SU-DHL-6 (cell line): ENCODE measurements at regions not wholly inside any gene's neighbourhood (a gene's known extent, or its start where the extent isn't known, plus 50 kb on each side); places are given as distances from the start of the nearest gene placed in this dataset.

Experiments used
- EZH2phosphoT487 ChIP-seq: fragments of 200-600 bp; sonication (generic), shearing (Covaris generic); conservative IDR thresholded peaks from 2 replicates; pipeline ENCODE4 v1.6.1; 2018; ENCODE audit warnings: mild to moderate bottlenecking, antibody characterized with exemption, low read length, moderate library complexity, mixed read lengths
- TF ChIP-seq, protein P1 (sequence below): fragments of 200-600 bp; sonication (generic); IDR thresholded peaks from one replicate; pipeline ENCODE4 v1.5.1; 2017; ENCODE audit warnings: antibody characterized with exemption, mild to moderate bottlenecking, low read length, moderate library complexity; ENCODE audit not compliant: insufficient read depth, poor library complexity, severe bottlenecking

DNA sequence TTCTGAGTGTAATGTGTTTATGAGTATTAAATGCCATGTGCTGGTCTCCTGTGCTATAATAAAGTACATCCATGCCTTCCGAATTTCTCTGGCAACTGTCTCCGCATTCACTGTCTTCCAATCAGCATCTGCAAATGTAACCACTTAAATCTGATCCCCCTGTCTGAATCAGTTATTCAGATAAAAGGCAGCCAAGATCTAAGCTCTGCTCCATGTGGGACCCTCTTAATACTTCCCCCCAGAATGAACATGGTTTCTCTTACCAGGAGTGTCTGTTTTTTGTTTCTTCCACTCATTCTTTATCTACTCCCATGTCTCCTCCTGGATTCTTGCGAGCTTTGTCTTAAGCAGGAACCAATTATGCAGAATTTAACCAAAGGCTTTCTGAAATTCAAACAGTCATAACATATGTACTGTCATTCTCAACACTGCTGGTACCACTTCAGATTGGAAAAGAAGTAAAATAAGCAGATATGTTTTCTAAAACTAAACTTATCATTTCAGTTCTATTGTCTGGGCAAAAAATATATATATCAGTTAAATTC is 996.7 kb upstream of the FLRT2 start:
- TF ChIP-seq, protein P1, sequence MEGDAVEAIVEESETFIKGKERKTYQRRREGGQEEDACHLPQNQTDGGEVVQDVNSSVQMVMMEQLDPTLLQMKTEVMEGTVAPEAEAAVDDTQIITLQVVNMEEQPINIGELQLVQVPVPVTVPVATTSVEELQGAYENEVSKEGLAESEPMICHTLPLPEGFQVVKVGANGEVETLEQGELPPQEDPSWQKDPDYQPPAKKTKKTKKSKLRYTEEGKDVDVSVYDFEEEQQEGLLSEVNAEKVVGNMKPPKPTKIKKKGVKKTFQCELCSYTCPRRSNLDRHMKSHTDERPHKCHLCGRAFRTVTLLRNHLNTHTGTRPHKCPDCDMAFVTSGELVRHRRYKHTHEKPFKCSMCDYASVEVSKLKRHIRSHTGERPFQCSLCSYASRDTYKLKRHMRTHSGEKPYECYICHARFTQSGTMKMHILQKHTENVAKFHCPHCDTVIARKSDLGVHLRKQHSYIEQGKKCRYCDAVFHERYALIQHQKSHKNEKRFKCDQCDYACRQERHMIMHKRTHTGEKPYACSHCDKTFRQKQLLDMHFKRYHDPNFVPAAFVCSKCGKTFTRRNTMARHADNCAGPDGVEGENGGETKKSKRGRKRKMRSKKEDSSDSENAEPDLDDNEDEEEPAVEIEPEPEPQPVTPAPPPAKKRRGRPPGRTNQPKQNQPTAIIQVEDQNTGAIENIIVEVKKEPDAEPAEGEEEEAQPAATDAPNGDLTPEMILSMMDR, result no peak
- TF ChIP-seq EZH2phosphoT487, result no peak
